ENCODE measurements at regions not wholly inside any gene's neighbourhood (a gene's known extent, or its start where the extent isn't known, plus 50 kb on each side); places are given as distances from the start of the nearest gene placed in this dataset.
A peak's percentile ranks its signal among the peaks of the same experiment; 100 is the strongest.

GRCh38 chr12:81811778-81812125 lies 52.6 kb upstream of the PPFIA2 start:
- Mint-ChIP-seq H3K9me3 (peaks cover 15% of the 10 kb centered on the region), H3K4me3 (no peak overlapping the region), H3K4me1 (peaks cover 7% of the 10 kb centered on the region), H3K27ac (no peak overlapping the region), H3K27me3 (ENCODE audit: insufficient read depth) (peaks cover 1% of the 10 kb centered on the region), H3K36me3 (ENCODE audit: low read depth) (peaks cover 3% of the 10 kb centered on the region)
- peaks cover 5% of the 10 kb centered on the region for H3K4me1 ChIP-seq (ENCODE audit: control insufficient read depth, insufficient read depth, low read length)
- H3K4me3 ChIP-seq (ENCODE audit: low read length) = no peak overlapping the region
- H3K27ac ChIP-seq (ENCODE audit: low read depth, low read length) = no peak overlapping the region
- H3K36me3 ChIP-seq (ENCODE audit: control insufficient read depth, insufficient read depth, low read length) = no peaks in the 10 kb centered on the region
- 89 to 90% methylated on average over 2 to 5 of the region's 5 CpGs for WGBS, 2 experiments (ENCODE audit: insufficient coverage in 1 of 2, insufficient read length in 1 of 2)
- TF ChIP-seq, protein P1, sequence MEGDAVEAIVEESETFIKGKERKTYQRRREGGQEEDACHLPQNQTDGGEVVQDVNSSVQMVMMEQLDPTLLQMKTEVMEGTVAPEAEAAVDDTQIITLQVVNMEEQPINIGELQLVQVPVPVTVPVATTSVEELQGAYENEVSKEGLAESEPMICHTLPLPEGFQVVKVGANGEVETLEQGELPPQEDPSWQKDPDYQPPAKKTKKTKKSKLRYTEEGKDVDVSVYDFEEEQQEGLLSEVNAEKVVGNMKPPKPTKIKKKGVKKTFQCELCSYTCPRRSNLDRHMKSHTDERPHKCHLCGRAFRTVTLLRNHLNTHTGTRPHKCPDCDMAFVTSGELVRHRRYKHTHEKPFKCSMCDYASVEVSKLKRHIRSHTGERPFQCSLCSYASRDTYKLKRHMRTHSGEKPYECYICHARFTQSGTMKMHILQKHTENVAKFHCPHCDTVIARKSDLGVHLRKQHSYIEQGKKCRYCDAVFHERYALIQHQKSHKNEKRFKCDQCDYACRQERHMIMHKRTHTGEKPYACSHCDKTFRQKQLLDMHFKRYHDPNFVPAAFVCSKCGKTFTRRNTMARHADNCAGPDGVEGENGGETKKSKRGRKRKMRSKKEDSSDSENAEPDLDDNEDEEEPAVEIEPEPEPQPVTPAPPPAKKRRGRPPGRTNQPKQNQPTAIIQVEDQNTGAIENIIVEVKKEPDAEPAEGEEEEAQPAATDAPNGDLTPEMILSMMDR (conservative IDR thresholded peaks at IDR 0.05) = no peak
- DNase-seq = no peak
- no peaks in the 10 kb centered on the region for H3K9me3 ChIP-seq (ENCODE audit: control insufficient read depth, low read length)
- H3K9ac ChIP-seq (ENCODE audit: extremely low read depth, low read length, poor library complexity, severe bottlenecking) = no peak overlapping the region
- no peaks in the 10 kb centered on the region for H3K27me3 ChIP-seq (ENCODE audit: control insufficient read depth, insufficient read depth, low read length, poor library complexity, severe bottlenecking)

DNA sequence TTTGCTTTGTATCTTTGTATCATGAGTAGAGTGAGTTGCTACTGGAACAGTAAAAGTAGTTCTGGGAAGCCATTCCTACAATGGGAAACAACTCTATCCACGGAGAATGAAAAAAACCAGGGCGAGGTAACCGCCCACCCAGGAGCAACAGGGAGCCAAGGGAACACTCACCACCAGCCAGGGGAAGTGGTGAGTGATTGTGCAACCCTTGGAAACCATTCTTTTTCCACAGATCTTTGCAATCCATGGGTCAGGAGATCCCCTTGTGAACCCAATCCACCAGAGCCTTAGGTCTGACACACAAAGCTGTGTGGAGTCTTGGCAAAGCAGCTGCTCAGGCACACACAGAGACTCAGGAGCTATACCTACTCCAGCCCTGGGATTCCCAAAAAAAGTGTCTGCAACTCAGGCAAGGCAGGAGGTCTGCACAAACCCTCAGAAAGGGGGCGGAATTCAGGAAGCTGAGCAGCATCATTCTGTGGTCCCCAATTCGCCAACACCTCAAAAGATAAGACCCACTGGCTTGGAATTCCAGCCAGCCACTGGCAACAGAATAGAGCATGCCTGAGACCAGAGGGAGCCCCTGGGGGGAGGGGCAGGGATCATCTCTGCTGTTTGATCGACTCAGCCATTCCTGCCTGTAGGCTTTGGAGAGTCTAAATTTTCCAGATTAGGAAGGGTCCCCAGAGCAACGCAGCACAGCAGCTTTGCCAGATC lies 52.1 kb upstream of the PPFIA2 start:
- Mint-ChIP-seq H3K4me3 (no peak overlapping the region), H3K27me3 (ENCODE audit: insufficient read depth) (peaks cover 1% of the 10 kb centered on the region), H3K4me1 (peaks cover 7% of the 10 kb centered on the region), H3K36me3 (ENCODE audit: low read depth) (peaks cover 3% of the 10 kb centered on the region), H3K9me3 (peaks cover 12% of the 10 kb centered on the region), H3K27ac (no peak overlapping the region)
- no peaks in the 10 kb centered on the region for H3K9me3 ChIP-seq (ENCODE audit: control insufficient read depth, low read length)
- H3K9ac ChIP-seq (ENCODE audit: extremely low read depth, low read length, poor library complexity, severe bottlenecking) = no peak overlapping the region
- whole genome bisulfite sequencing, 2 experiments (ENCODE audit: insufficient coverage in 1 of 2, insufficient read length in 1 of 2) = 86 to 92% methylated on average over 3 to 7 of the region's 7 CpGs
- no peak overlapping the region for H3K27ac ChIP-seq (ENCODE audit: low read depth, low read length)
- peak; percentile 75 for DNase-seq
- H3K4me3 ChIP-seq (ENCODE audit: low read length) = no peak overlapping the region
- H3K4me1 ChIP-seq (ENCODE audit: control insufficient read depth, insufficient read depth, low read length) = peaks cover 5% of the 10 kb centered on the region
- H3K36me3 ChIP-seq (ENCODE audit: control insufficient read depth, insufficient read depth, low read length) = no peaks in the 10 kb centered on the region
- no peaks in the 10 kb centered on the region for H3K27me3 ChIP-seq (ENCODE audit: control insufficient read depth, insufficient read depth, low read length, poor library complexity, severe bottlenecking)
- TF ChIP-seq, protein P1 (conservative IDR thresholded peaks at IDR 0.05) = no peak

DNA sequence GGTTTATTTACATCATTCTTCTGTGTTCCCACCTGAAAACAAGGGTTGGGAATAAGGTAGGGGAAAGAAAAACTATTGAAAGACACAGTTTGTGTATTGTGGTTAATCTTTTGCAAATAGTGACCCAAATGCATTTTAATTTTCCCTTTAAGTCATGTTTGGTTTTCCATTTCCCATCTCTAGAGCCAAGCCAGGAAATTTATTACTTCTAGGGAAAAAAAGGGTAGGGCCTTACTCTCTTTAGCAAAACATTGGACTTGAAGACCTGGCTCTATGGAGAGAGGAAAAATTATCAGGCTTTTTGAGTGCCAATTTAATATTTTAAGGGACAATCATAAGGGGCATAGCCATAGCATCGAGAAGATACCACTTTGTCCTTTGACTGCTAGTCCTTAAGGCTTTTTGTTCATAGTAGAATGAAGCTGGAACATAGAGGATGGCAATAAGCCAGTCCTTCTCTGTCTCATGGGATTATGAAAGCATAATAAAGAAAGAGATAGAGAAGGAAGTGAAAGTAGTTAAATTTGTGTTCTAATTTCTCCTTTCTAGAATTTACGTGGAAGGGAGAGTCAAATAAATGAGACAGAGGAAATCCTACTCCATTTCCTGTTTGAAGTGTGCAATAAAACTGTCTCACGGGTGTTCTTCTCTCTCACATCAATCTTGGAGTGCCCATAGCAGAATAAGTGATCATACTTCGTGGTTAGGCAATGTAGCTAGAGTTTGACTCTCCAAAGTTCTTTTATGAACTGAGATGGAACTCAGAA lies 50.9 kb upstream of the PPFIA2 start:
- H3K27ac ChIP-seq (ENCODE audit: low read depth, low read length) = no peak overlapping the region
- WGBS, 2 experiments (ENCODE audit: insufficient coverage in 1 of 2, insufficient read length in 1 of 2) = 91 to 95% methylated on average over 4 of the region's 4 CpGs
- H3K9ac ChIP-seq (ENCODE audit: extremely low read depth, low read length, poor library complexity, severe bottlenecking) = no peak overlapping the region
- H3K27me3 ChIP-seq (ENCODE audit: control insufficient read depth, insufficient read depth, low read length, poor library complexity, severe bottlenecking) = no peaks in the 10 kb centered on the region
- TF ChIP-seq, protein P1 (conservative IDR thresholded peaks at IDR 0.05) = no peak
- H3K4me1 Mint-ChIP-seq = peaks cover 7% of the 10 kb centered on the region
- no peak overlapping the region for H3K27ac Mint-ChIP-seq
- no peaks in the 10 kb centered on the region for H3K9me3 ChIP-seq (ENCODE audit: control insufficient read depth, low read length)
- no peak overlapping the region for H3K4me3 ChIP-seq (ENCODE audit: low read length)
- no peak overlapping the region for H3K4me3 Mint-ChIP-seq
- H3K36me3 Mint-ChIP-seq (ENCODE audit: low read depth) = peaks cover 3% of the 10 kb centered on the region
- DNase-seq = no peak
- H3K36me3 ChIP-seq (ENCODE audit: control insufficient read depth, insufficient read depth, low read length) = no peaks in the 10 kb centered on the region
- H3K9me3 Mint-ChIP-seq = peaks cover 12% of the 10 kb centered on the region
- H3K4me1 ChIP-seq (ENCODE audit: control insufficient read depth, insufficient read depth, low read length) = peaks cover 5% of the 10 kb centered on the region
- H3K27me3 Mint-ChIP-seq (ENCODE audit: insufficient read depth) = peaks cover 1% of the 10 kb centered on the region
